SJSA1 (cell line): ENCODE measurements at regions not wholly inside any gene's neighbourhood (a gene's known extent, or its start where the extent isn't known, plus 50 kb on each side); places are given as distances from the start of the nearest gene placed in this dataset.

ENCODE experiments used
- DNase-seq, 2 experiments: peaks; one replicate each; pipeline ENCODE4 v3.0.0-alpha.2; 2015 to 2020; ENCODE audit warnings: low spot score in 2 of 2, low read depth in 1 of 2
- H3K27ac ChIP-seq: fragments of 250-450 bp; sonication (Bioruptor Pico); 2 replicates; pipeline ENCODE4 v1.5.1; 2020; ENCODE audit warnings: mild to moderate bottlenecking, moderate library complexity
- H3K27me3 ChIP-seq: fragments of 250-450 bp; sonication (Bioruptor Pico); replicated peaks from 2 replicates; pipeline ENCODE4 v1.5.1; 2020; ENCODE audit warnings: mild to moderate bottlenecking, moderate library complexity
- H3K36me3 ChIP-seq: fragments of 250-450 bp; sonication (Bioruptor Pico); 2 replicates; pipeline ENCODE4 v1.5.1; 2020; ENCODE audit warnings: mild to moderate bottlenecking
- H3K4me1 ChIP-seq: fragments of 250-450 bp; sonication (Bioruptor Pico); replicated peaks from 2 replicates; pipeline ENCODE4 v1.6.1; 2021; ENCODE audit warnings: mild to moderate bottlenecking
- H3K4me3 ChIP-seq: fragments of 250-450 bp; sonication (Bioruptor Pico); 2 replicates; pipeline ENCODE4 v1.5.1; 2020; ENCODE audit warnings: mild to moderate bottlenecking
- H3K9me3 ChIP-seq: fragments of 250-450 bp; sonication (Bioruptor Pico); replicated peaks from 2 replicates; pipeline ENCODE4 v1.5.1; 2020; ENCODE audit warnings: mild to moderate bottlenecking

DNA sequence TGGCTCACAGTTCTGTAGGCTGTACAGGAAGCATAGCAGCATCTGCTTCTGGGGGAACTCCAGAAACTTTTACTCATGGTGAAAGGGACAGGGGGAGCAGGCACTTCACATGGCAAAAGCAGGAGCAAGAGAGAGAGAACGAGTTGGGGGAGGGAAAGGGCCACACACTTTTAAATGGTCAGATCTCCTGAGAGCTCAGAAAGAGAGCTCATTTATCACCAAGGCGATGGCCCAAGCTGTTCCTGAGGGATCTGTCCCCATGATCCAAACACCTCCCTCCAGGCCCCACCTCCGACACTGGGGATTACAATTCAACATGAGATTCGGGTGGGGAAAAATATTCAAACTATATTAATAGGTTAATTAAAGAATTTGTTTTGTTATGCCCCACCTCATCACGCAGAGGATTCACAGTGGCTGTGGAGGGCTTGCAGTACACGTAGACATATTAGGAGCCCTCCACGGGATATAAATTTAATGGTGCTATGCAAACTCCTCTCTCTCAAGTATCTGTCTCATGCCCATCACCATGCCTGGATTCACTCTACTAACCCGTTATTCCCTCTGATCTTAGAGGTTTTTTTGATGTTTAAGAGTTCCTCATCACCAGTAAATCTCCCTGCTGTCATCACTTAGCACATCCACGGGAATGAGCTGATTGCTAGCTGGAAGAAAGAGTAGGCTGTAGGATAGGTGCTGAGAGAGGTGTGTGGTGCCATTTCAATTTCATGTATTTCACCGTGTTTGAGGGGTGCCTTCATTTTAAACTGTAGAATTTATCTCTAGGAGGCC, 84.5 kb upstream of the ARHGAP28 start:
- DNase-seq: no peak
- Histone ChIP-seq H3K36me3 (no peaks in the 10 kb centered on the region), H3K4me1 (no peaks in the 10 kb centered on the region), H3K9me3 (no peaks in the 10 kb centered on the region), H3K27ac (no peak overlapping the region), H3K27me3 (no peaks in the 10 kb centered on the region), H3K4me3 (no peak overlapping the region)

DNA sequence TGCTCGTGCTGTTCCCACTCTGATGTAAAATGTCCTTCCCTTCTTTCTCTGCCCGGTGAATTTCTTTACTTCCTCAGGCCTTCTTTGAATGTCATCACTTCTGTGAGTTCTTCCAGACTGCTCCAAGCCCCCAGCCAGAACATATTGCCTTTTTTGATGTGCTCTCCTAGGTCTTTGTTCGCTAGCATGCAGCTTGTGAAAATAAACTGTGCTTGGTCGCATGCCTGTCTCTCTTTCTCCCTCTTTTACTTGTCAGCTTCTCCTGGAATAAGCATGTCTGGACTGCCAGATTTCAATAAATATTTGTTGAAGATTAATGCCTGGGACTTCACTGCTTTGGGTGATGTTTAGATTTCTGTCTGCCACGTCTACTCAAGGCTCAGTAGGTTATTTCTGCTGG, 82.7 kb upstream of the ARHGAP28 start:
- DNase-seq: no peak
- Histone ChIP-seq H3K9me3 (no peaks in the 10 kb centered on the region), H3K4me1 (no peaks in the 10 kb centered on the region), H3K4me3 (no peak overlapping the region), H3K27me3 (no peaks in the 10 kb centered on the region), H3K27ac (no peak overlapping the region), H3K36me3 (no peaks in the 10 kb centered on the region)

DNA sequence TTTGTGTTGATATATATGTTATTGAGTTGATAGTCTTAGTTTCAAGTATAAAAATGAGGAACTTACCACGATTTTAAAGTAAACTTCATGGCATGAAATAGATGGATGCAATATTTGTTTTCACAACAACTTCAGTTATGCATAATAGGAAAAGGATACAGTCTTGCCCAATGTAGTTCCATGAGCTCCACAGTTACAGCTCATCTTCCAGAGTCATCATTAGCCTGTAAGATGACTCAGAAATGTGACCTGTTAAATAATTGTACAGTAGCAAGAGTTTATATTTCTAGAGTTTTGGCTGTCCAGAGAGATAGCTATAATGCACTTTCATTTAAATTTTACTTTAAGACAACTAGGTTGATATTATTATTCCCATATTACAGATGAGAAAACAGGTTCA, 80.9 kb upstream of the ARHGAP28 start:
- Histone ChIP-seq H3K27ac (no peak overlapping the region), H3K4me3 (no peak overlapping the region), H3K4me1 (no peaks in the 10 kb centered on the region), H3K36me3 (no peaks in the 10 kb centered on the region), H3K9me3 (no peaks in the 10 kb centered on the region), H3K27me3 (no peaks in the 10 kb centered on the region)
- DNase-seq: no peak

DNA sequence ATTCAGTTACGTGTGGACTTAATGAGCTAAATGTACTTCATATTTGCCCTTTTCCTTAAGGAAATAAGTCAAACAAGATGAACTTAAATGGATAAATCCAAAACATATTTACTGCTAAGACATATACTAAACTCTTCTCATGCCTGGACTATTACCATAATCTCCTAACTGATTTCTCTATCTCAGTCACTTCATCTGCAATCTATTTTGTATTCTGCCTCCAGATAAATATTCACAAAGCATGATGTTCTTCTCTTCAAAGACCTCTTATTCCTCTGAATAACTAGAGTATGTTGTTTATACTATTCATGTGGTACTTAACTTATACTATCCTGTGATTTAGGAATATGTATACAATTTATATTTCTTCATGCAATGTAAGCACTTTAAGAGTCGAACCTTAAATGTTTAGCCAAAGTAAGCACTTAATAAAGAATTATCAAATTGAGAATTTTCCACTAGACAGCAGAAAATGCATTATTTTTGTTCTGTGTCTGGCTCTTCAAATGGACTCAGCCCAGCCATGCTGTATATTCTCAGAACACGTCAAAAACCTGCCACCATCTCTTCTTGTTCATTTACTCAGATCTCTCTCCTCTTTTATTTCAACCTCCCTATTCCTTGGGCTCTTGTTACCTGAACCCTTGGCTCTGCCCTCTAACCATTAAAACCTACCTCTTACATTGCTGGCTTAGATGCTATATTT, 79.9 kb upstream of the ARHGAP28 start:
- no peak overlapping the region for H3K27ac ChIP-seq

DNA sequence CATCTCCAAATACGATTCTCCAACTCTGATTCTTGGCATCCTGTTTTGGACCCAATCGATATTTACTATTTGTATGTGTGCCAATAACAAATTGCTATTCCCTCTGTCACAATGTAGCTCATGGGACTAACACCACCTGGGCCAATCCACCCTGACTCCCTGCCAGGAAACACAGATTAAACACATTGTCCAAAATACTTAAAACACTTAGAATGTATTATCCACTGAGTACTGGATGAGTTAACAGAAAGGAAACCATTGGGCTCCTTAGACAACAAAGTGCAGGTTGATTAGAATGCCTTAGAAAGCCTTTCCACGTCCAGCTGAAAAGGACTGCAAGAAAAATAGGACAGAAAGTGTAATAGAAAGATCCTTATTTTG, 79.4 kb upstream of the ARHGAP28 start:
- Histone ChIP-seq H3K36me3 (no peaks in the 10 kb centered on the region), H3K9me3 (no peaks in the 10 kb centered on the region), H3K4me1 (no peaks in the 10 kb centered on the region), H3K27me3 (no peaks in the 10 kb centered on the region), H3K4me3 (no peak overlapping the region), H3K27ac (no peak overlapping the region)
- no peak for DNase-seq

More for the DNA sequence above, 79.9 kb upstream of the ARHGAP28 start:
- Histone ChIP-seq H3K27me3 (no peaks in the 10 kb centered on the region), H3K36me3 (no peaks in the 10 kb centered on the region), H3K4me1 (no peaks in the 10 kb centered on the region), H3K4me3 (no peak overlapping the region), H3K9me3 (no peaks in the 10 kb centered on the region)
- no peak for DNase-seq

DNA sequence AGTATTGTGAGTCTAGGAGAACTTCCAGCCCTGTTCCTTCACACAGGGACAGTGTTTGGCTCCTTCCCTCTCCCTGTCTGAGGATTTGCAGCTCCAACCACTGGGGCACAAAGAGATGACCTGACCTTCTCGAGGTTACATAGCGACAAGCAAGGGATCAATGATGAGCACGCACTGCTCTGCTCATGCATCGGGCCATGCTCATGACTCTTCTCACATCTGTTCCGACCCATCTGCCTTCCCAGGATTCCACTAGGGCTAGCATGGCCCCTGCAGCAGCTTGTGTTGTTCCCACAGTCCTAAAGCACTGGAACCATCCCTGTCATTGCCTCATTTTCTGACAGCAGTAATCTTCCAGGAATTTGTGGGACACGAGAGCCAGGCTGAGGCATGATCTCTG, 78.8 kb upstream of the ARHGAP28 start:
- no peaks in the 10 kb centered on the region for H3K9me3 ChIP-seq

DNA sequence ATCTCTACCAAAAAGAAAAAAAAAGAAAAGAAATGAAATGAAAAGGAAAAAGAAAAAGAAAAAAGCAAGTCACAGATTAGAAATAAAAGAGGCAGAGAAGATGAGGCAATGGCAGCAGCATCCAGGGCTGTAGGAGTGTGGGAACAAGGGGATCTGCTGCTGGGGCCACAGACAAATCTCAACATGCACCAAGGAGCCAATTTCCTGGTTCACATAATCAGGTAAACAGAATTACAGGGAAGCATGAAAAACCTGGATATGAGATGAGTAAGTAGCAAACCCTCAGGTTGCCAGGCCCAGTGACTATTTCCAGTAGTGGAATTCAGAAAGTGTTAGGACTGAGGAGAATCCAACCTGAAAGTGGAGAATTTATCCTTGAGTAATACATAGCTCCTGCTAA, 77.4 kb upstream of the ARHGAP28 start:
- DNase-seq: no peak

More for the DNA sequence above, 78.8 kb upstream of the ARHGAP28 start:
- H3K27me3 ChIP-seq: no peaks in the 10 kb centered on the region
- H3K4me1 ChIP-seq: no peaks in the 10 kb centered on the region
- DNase-seq: no peak
- no peak overlapping the region for H3K27ac ChIP-seq
- H3K4me3 ChIP-seq: no peak overlapping the region
- H3K36me3 ChIP-seq: no peaks in the 10 kb centered on the region

DNA sequence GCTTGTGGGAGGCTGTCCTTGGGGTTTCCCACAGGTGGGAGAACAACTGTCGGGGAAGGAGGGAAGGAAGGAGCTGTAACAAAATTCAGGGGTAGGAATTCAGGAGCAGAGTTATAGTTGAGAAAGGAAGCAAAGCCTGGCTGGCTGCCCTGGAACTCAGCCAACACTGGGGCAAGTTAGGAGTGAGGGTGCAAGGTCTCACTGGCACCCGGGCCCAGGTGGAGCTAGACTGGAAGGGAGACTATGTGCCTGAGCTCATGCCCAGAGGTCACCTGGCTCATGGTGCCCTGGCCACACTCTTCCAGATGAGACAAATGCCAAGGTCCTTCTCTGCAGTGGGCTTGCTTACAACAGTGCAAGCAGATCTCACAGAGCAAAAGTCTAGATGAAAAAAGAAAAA, 75.6 kb upstream of the ARHGAP28 start:
- no peak overlapping the region for H3K4me3 ChIP-seq
- H3K36me3 ChIP-seq: no peaks in the 10 kb centered on the region
- H3K4me1 ChIP-seq: no peaks in the 10 kb centered on the region
- DNase-seq: no peak
- no peak overlapping the region for H3K27ac ChIP-seq
- H3K9me3 ChIP-seq: no peaks in the 10 kb centered on the region
- no peaks in the 10 kb centered on the region for H3K27me3 ChIP-seq

More for the DNA sequence above, 77.4 kb upstream of the ARHGAP28 start:
- no peaks in the 10 kb centered on the region for H3K36me3 ChIP-seq
- H3K4me1 ChIP-seq: no peaks in the 10 kb centered on the region
- no peaks in the 10 kb centered on the region for H3K9me3 ChIP-seq
- no peak overlapping the region for H3K4me3 ChIP-seq
- no peak overlapping the region for H3K27ac ChIP-seq
- H3K27me3 ChIP-seq: no peaks in the 10 kb centered on the region

DNA sequence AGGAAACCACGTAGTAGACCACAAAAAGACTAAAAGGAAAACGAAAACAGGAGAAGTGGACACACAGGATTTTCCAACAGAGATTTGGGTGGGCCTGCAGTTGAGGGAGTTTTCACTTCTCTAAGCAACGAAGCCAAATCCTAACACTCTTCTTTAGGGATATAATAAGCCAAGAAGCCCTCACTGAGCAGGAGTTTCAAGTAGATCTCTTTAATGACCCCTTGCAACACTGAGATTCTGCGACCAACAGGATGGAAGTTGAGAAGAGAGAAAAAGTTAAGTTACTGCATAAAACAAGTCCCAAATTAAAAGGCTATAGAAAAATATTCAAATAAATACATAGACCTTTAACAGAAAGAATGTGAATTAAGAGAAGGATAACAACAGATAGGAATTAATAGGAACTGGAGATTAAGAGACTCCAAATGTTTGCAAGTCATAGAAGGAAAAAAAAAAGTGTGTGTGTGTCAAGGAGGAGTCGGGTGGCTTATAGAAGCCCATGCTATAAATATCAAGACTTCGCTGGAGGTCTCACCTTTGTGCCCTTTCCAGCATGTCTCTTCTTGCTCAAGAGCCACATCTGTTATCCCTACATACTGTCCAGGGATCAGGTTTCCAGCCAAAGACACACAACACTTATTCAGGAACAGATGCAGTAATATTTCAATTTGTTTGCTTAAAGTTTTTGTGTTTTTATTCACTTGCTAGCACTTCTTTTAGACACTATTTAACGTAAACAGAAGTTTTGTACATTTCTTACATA, 69.4 kb upstream of the ARHGAP28 start:
- H3K36me3 ChIP-seq: no peaks in the 10 kb centered on the region
- no peaks in the 10 kb centered on the region for H3K4me1 ChIP-seq
- no peak overlapping the region for H3K4me3 ChIP-seq
- no peak overlapping the region for H3K27ac ChIP-seq
- no peaks in the 10 kb centered on the region for H3K9me3 ChIP-seq
- no peak for DNase-seq
- no peaks in the 10 kb centered on the region for H3K27me3 ChIP-seq

DNA sequence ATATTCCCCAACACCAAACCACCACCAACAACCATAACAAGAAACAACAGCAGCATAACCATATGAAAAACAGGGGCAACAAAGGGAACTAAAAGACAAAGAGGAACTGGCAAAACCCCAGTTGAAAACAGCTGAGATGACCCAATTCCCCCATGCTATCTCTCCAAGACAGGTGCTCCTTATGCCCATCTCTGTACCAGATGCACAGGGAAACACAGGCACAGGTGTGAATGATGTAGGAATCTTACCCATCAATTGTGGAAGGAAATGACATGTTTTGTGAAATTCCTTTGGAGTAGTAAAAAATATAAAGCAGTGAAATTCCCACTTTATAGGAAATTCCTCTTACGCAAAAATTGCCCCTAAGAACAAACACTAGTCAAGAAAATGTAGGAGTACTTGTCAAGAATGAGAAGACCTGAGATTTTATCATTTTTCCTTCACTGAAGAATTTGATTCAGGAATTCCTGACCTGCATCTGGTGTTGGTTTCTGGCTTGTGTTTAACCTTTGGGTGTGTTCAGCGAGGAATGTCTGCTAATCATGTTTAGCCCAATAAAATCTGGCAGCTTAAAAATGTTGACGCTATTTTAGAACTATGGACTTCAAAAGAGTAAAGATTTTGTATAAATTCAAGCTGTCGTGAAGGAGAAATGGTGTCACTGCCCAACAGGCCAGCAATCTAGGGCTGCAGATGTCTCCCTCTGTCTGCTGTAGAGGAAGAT, 67.7 kb upstream of the ARHGAP28 start:
- Histone ChIP-seq H3K27ac (no peak overlapping the region), H3K9me3 (no peaks in the 10 kb centered on the region), H3K27me3 (no peaks in the 10 kb centered on the region), H3K4me1 (no peaks in the 10 kb centered on the region), H3K4me3 (no peak overlapping the region), H3K36me3 (no peaks in the 10 kb centered on the region)
- no peak for DNase-seq

DNA sequence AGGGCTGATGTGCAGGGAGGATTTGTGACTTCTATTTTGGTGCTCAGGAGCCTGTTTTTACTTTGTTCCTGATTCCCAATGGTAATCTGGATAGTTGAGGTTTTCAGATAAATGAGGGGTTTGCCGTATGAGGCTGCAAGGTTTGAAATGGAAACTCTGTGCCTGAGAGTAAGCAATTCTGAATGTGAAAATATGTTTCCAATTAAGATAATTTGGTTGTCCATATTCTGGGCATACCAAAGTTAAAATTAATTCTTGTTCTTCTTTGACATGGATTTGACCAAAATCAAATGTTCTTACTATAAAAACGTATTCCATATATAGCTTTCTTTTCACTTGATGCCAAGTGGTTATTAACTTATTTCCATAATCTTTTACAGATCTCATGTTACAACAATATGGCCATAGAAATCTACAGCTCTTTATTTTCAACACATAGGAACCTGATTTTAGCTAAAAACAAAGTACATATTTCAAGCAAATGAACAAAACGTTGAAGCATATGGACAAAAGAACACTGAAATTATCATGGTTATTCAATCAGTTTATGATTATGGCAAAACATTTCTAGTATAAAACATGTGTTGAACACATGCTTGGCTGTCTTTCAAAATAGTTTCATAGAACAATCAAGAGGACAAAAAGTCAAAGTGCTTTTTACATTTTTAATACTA, 63.4 kb upstream of the ARHGAP28 start:
- Histone ChIP-seq H3K4me1 (no peaks in the 10 kb centered on the region), H3K27ac (no peak overlapping the region), H3K27me3 (no peaks in the 10 kb centered on the region), H3K4me3 (no peak overlapping the region), H3K9me3 (no peaks in the 10 kb centered on the region), H3K36me3 (no peaks in the 10 kb centered on the region)
- no peak for DNase-seq

DNA sequence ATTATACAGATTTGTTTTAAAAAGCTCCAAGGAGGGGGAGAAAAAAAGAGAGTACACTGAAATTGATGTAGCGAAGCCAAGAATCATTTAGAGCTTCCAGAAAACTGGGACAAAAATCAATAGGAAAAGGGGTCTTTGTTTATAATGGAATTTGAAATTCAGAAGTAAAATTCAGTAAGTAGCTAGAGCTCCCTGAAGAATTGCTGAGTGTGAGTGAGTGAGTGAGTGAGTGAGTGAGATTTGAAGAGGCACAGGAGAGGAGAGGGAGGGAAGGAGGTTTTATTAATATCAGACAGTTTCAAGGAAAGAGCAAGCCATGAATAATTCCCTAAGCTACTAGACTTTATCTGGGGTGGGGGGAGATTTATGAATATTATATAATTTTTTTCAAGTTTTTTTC, 60.7 kb upstream of the ARHGAP28 start:
- no peaks in the 10 kb centered on the region for H3K36me3 ChIP-seq
- no peak overlapping the region for H3K4me3 ChIP-seq
- H3K9me3 ChIP-seq: no peaks in the 10 kb centered on the region
- H3K27me3 ChIP-seq: no peaks in the 10 kb centered on the region
- no peak overlapping the region for H3K27ac ChIP-seq
- no peak for DNase-seq
- no peaks in the 10 kb centered on the region for H3K4me1 ChIP-seq

DNA sequence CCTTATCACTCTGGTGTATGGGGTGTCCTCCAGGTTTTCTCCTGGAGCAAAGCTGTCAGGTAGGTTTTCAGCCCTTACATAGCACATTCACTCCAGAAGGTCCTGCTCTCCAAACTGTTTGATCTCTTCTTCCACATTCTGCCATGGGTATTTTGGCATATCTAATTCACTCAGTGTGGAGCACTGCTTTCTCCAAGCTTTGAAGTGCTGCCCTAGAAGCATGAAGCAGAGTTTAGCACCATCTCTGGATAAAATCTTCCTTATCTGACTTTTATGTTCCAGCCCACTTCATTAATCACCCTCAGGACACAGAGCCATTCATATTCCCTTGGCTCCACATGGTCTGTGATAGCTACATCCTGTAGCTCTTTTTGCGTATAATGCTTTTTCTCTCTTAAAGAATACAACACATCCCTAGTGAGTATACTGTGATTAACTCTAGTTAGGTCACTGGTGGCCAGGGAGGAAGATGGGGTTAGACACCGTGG, 56.7 kb upstream of the ARHGAP28 start:
- no peaks in the 10 kb centered on the region for H3K27me3 ChIP-seq
- no peaks in the 10 kb centered on the region for H3K36me3 ChIP-seq
- no peak overlapping the region for H3K27ac ChIP-seq
- H3K9me3 ChIP-seq: no peaks in the 10 kb centered on the region
- H3K4me1 ChIP-seq: no peaks in the 10 kb centered on the region
- H3K4me3 ChIP-seq: no peak overlapping the region
- DNase-seq: no peak
